Natural killer cell treated with Interleukin-12 subunit alpha and Interleukin-12 subunit beta and Interleukin-15 and Interleukin-18, amount 100 ng/mL, for 72 hours (primary cell): ENCODE measurements at regions not wholly inside any gene's neighbourhood (a gene's known extent, or its start where the extent isn't known, plus 50 kb on each side); places are given as distances from the start of the nearest gene placed in this dataset.

ENCODE experiments used
- ATAC-seq, 2 donors: fragments of 150-1000 bp; cut with Tn5 transposase in 1 of 2; sonication (Bioruptor Pico), chemical (Tn5 transposase) in 1 of 2; 2 replicates each; pipeline ENCODE4 v1.10.0; 2021
- DNase-seq: peaks from one replicate; pipeline ENCODE4 v3.0.0; 2022; ENCODE audit warnings: low spot score
- H3K27ac Mint-ChIP-seq, 2 donors: 1 replicate in 1 of 2; 2 replicates in 1 of 2; pipeline ENCODE4 v1.8.0; 2022; ENCODE audit warnings: mixed read lengths in 2 of 2, mild to moderate bottlenecking in 1 of 2, moderate library complexity in 1 of 2
- H3K27me3 Mint-ChIP-seq, 2 donors: 1 replicate in 1 of 2; 2 replicates in 1 of 2; pipeline ENCODE4 v1.8.0; 2022; ENCODE audit warnings: mixed read lengths in 2 of 2
- H3K36me3 Mint-ChIP-seq: one replicate; pipeline ENCODE4 v1.8.0; 2022; ENCODE audit warnings: mixed read lengths
- H3K4me1 Mint-ChIP-seq, 2 donors: 1 replicate in 1 of 2; 2 replicates in 1 of 2; pipeline ENCODE4 v1.8.0; 2022; ENCODE audit warnings: low read depth in 2 of 2, mixed read lengths in 2 of 2, mild to moderate bottlenecking in 1 of 2
- H3K4me3 Mint-ChIP-seq: one replicate; pipeline ENCODE4 v1.8.0; 2022; ENCODE audit warnings: mixed read lengths
- H3K9me3 Mint-ChIP-seq: 2 replicates; pipeline ENCODE4 v1.8.0; 2022; ENCODE audit warnings: mixed read lengths

GRCh38 chr5:96143450-96143849 is 181.8 kb upstream of the ELL2 start:
- no peaks in the 10 kb centered on the region for H3K9me3 Mint-ChIP-seq
- no peak overlapping the region for H3K4me3 Mint-ChIP-seq
- H3K36me3 Mint-ChIP-seq, result no peaks in the 10 kb centered on the region
- ATAC-seq, result no peak
- peaks cover 6 to 13% of the 10 kb centered on the region in 2 donors for H3K27me3 Mint-ChIP-seq
- peaks cover 0 to 3% of the 10 kb centered on the region in 2 donors for H3K4me1 Mint-ChIP-seq
- DNase-seq, result no peak
- no peak overlapping the region for H3K27ac Mint-ChIP-seq

DNA sequence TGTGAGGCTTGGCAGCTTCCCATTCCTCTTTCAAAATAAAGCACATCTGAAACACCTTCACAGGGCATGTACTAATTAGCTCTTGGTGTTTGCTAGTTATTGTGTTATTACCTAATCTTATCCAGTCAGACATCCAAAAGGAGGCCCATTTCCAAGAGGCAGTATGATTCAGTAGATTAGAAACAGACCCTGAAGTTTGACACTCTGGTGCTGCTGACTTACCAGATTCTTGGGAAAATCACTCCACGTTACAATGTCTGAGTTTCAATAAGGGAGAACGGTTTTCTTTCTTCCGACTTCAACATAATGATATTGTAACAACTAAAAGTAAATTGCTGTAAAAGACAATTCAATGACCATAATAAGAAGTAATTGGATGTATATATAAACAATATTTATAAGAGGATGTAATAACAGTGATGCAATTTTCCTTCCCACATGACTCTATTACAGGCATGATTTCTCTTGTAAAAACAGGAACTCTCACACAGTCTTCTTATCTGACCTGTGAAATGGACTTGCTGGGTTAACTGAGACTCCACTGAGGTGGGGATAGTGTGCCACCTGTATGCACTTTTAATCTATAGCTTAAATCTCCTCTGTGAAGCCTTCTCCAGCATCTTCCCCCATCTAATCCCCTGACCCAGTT is 181.3 kb upstream of the ELL2 start:
- Mint-ChIP-seq H3K9me3 (no peaks in the 10 kb centered on the region), H3K36me3 (no peaks in the 10 kb centered on the region), H3K4me3 (no peak overlapping the region), H3K4me1 (peaks cover 0 to 3% of the 10 kb centered on the region in 2 donors), H3K27ac (no peak overlapping the region), H3K27me3 (peaks cover 11 to 16% of the 10 kb centered on the region in 2 donors)
- DNase-seq (no peak), ATAC-seq (no peak)

DNA sequence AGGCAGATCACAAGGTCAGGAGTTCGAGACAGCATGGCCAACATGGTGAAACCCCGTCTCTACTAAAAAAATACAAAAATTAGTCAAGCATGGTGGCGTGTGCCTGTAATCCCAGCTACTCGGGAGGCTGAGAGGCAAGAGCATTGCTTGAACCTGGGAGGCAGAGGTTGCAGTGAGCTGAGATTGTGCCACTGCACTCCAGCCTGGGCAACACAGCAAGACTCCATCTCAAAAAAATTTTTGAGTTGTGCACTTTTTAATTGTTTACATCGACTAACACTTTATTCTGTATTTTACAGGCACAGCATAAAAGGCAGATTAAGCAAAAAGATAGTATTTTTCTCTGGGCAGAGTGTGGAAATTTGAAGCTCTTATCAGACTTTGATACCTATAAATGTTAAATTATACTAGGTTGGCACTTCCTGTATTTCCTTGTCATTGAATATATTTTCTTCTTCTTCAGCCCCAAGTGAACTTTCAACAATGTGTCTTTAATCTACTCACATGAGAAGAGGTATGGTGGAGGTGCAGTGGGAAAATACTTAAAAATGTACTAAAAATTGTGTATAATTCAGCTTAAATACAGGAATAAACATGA is 180.6 kb upstream of the ELL2 start:
- ATAC-seq (no peak), DNase-seq (no peak)
- peaks cover 0 to 3% of the 10 kb centered on the region in 2 donors for H3K4me1 Mint-ChIP-seq
- H3K9me3 Mint-ChIP-seq, result no peaks in the 10 kb centered on the region
- H3K27ac Mint-ChIP-seq, result no peak overlapping the region
- no peaks in the 10 kb centered on the region for H3K36me3 Mint-ChIP-seq
- H3K27me3 Mint-ChIP-seq, result peaks cover 13 to 16% of the 10 kb centered on the region in 2 donors
- H3K4me3 Mint-ChIP-seq, result no peak overlapping the region

DNA sequence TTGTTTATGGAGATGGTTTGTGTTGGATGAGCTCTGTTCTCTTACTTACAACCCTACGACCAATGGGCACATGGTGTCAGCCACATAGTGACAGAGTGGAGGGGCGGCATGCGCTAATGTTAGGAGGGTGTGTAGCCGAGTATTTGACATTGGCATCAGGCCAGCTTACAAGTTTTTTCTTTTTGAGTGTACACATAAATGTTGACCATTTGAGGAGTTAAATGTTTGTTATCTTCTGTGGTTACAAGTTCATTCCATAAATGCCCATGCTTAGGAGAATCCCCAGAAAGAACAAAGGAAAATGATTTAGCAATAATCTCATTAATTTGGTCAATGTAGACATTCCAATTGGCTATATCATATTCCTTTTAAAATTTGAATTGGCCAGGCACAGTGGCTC is 180.1 kb upstream of the ELL2 start:
- DNase-seq (no peak), ATAC-seq (peak in 1 of 2 donors; percentile 36)
- no peak overlapping the region for H3K27ac Mint-ChIP-seq
- H3K4me3 Mint-ChIP-seq, result no peak overlapping the region
- peaks cover 0 to 2% of the 10 kb centered on the region in 2 donors for H3K4me1 Mint-ChIP-seq
- H3K27me3 Mint-ChIP-seq, result peaks cover 15 to 16% of the 10 kb centered on the region in 2 donors
- H3K9me3 Mint-ChIP-seq, result no peaks in the 10 kb centered on the region
- H3K36me3 Mint-ChIP-seq, result no peaks in the 10 kb centered on the region

- no peaks in the 10 kb centered on the region for H3K9me3 Mint-ChIP-seq
- no peak for ATAC-seq
- H3K27ac Mint-ChIP-seq, result no peak overlapping the region
- H3K27me3 Mint-ChIP-seq, result peaks cover 19 to 22% of the 10 kb centered on the region in 2 donors
- no peak for DNase-seq
- H3K36me3 Mint-ChIP-seq, result no peaks in the 10 kb centered on the region
- no peaks in the 10 kb centered on the region for H3K4me1 Mint-ChIP-seq
- no peak overlapping the region for H3K4me3 Mint-ChIP-seq
Measured at GRCh38 chr5:96140496-96140895, 178.8 kb upstream of the ELL2 start.

GRCh38 chr5:96140084-96140483 is 178.4 kb upstream of the ELL2 start:
- H3K27me3 Mint-ChIP-seq, result peaks cover 19 to 22% of the 10 kb centered on the region in 2 donors
- DNase-seq, result no peak
- no peak for ATAC-seq
- no peaks in the 10 kb centered on the region for H3K4me1 Mint-ChIP-seq
- H3K36me3 Mint-ChIP-seq, result no peaks in the 10 kb centered on the region
- no peak overlapping the region for H3K27ac Mint-ChIP-seq
- H3K9me3 Mint-ChIP-seq, result no peaks in the 10 kb centered on the region
- no peak overlapping the region for H3K4me3 Mint-ChIP-seq

DNA sequence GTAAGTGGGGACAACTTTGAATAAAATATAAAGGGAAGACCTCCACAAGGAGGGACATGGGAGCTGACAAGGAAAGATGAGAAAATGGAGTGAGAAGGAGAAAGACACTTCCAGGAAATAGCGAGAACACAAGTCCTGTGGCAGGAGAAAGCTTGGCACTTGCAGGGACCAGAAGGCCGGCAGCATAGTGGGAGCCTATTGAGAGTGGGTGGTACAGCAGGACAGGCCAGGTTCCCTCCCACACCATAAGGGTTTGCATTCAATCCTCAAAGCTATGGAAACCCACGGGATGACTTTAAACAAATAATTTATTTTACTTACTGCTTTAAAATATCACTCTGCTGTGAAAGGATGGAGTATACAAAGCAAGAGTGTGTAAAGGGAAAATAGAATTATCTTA is 173.2 kb upstream of the ELL2 start:
- DNase-seq (no peak), ATAC-seq (no peak)
- no peaks in the 10 kb centered on the region for H3K9me3 Mint-ChIP-seq
- no peaks in the 10 kb centered on the region for H3K36me3 Mint-ChIP-seq
- no peak overlapping the region for H3K27ac Mint-ChIP-seq
- peaks cover 16 to 22% of the 10 kb centered on the region in 2 donors for H3K27me3 Mint-ChIP-seq
- H3K4me1 Mint-ChIP-seq, result no peaks in the 10 kb centered on the region
- no peak overlapping the region for H3K4me3 Mint-ChIP-seq

DNA sequence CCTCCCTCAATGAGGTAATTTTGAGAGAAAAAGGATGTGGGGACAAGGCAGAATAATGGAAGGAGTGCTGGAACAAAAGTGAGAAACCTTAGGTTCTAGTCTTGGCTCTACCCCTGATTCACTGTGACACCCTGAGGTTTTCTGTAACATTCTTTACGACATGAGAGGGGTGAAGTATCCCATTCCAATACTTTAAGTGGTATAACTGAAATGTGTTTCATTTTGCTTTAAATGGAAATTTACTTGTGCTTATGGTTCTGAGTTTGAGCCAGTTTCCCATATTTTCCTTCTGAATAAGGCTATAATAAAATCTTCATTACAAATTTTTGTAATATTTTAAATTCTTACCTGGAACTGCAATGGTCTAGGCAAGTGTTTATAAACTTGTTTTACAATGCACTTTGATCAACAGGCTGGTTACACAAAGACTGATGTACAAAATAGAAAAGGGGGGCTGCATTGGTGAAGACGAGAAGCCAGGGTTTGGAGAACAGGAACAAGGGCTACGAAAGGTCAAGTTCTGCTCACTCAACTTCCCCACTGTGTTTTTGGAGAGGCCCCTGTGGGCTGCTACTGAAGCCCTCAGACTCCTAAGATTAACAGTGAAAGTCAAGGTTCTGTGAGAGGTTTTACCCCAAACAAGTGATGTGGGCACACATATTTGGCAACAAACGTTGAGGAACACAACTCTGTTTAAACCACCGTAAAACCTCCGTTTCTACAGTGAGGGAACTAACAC is 171.9 kb upstream of the ELL2 start:
- Mint-ChIP-seq H3K4me1 (no peaks in the 10 kb centered on the region), H3K36me3 (no peaks in the 10 kb centered on the region), H3K27me3 (peaks cover 10 to 16% of the 10 kb centered on the region in 2 donors), H3K9me3 (no peaks in the 10 kb centered on the region), H3K4me3 (no peak overlapping the region), H3K27ac (no peak overlapping the region)
- DNase-seq, result no peak
- no peak for ATAC-seq

- ATAC-seq (no peak), DNase-seq (no peak)
- H3K36me3 Mint-ChIP-seq, result no peaks in the 10 kb centered on the region
- H3K9me3 Mint-ChIP-seq, result no peaks in the 10 kb centered on the region
- H3K27me3 Mint-ChIP-seq, result peaks cover 0 to 13% of the 10 kb centered on the region in 2 donors
- no peak overlapping the region for H3K4me3 Mint-ChIP-seq
- H3K4me1 Mint-ChIP-seq, result no peaks in the 10 kb centered on the region
- no peak overlapping the region for H3K27ac Mint-ChIP-seq
Measured at GRCh38 chr5:96129276-96129675, 167.6 kb upstream of the ELL2 start.

DNA sequence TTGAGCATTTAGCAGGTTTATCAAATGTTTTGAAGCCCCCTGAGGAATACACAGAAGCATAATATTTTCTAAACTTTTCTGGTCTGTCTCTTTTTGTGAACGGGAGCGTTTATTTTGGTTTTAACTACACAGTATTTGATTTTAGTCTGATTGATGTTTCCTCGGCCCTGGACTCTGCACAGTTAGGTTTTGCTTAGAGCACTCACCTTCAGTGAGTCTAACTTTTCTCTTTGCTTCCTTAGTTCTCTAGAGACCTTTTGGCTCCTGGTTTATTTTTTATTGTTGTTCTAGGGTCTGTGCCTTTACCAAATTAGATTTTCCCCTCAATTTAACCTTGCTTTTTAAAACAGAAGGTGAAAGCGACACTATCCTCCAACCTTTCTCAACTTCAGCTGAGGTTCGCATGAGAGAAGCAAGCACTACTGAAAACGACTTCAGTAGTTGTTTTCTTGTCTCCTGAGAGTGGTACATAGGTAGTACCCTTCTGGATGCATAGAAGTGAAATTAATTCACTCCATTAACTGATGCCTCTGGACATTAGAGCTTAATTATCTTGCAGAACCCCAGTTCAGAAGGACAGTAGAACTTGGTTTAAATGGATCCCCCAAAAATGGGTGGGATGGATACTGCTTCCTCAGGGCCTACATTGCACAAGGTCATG is 166.7 kb upstream of the ELL2 start:
- H3K9me3 Mint-ChIP-seq, result no peaks in the 10 kb centered on the region
- no peaks in the 10 kb centered on the region for H3K4me1 Mint-ChIP-seq
- ATAC-seq (no peak), DNase-seq (no peak)
- no peaks in the 10 kb centered on the region for H3K36me3 Mint-ChIP-seq
- H3K27me3 Mint-ChIP-seq, result peaks cover 0 to 13% of the 10 kb centered on the region in 2 donors
- H3K27ac Mint-ChIP-seq, result no peak overlapping the region
- no peak overlapping the region for H3K4me3 Mint-ChIP-seq

DNA sequence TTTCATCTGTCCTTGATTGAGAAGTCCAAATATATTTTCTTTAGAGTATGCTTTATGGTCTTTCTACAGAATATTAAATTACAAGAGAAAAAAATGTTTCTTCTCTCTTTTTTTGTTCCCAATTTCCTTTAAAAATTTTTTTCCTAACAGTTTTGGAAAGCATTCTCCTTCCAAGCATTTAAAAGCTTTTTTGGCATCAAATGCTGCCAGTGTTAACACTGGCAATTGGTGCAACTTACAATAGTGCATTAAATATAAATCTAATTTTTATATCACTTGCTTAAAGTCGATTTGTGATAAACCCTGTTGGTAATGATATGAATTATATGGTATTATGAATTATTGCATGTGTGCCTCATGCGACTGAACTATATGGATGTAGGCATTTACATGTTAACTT is 165.9 kb upstream of the ELL2 start:
- ATAC-seq (no peak), DNase-seq (no peak)
- Mint-ChIP-seq H3K9me3 (no peaks in the 10 kb centered on the region), H3K27ac (no peak overlapping the region), H3K36me3 (no peaks in the 10 kb centered on the region), H3K27me3 (peaks cover 0 to 13% of the 10 kb centered on the region in 2 donors), H3K4me3 (no peak overlapping the region), H3K4me1 (no peaks in the 10 kb centered on the region)

GRCh38 chr5:96125231-96125891 is 163.7 kb upstream of the ELL2 start:
- DNase-seq (no peak), ATAC-seq (no peak)
- Mint-ChIP-seq H3K36me3 (no peaks in the 10 kb centered on the region), H3K27me3 (peaks cover 0 to 9% of the 10 kb centered on the region in 2 donors), H3K9me3 (no peaks in the 10 kb centered on the region), H3K4me3 (no peak overlapping the region), H3K27ac (no peak overlapping the region), H3K4me1 (no peaks in the 10 kb centered on the region)

DNA sequence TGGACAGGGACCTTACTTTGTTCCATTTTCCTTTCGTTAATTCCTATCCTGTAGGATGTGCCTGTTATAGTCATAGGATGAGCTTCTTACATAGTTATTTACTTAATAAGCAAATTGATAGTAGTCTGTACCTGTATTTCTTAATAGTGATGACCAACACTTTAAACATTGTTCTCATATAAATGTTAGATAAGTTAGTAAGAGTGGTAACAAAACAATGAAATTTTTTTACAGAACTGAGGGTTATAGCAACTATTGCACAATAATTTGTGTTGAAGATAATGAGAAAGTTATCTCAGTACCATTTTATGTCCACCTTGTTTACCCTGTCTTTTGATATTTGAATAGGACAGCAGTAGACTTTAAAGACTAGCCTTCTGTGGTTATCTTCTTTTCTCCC is 162.9 kb upstream of the ELL2 start:
- Mint-ChIP-seq H3K27me3 (peaks cover 0 to 12% of the 10 kb centered on the region in 2 donors), H3K4me1 (no peaks in the 10 kb centered on the region), H3K36me3 (no peaks in the 10 kb centered on the region), H3K4me3 (no peak overlapping the region), H3K27ac (no peak overlapping the region), H3K9me3 (no peaks in the 10 kb centered on the region)
- ATAC-seq (no peak), DNase-seq (no peak)
